ENCODE measurements at regions not wholly inside any gene's neighbourhood (a gene's known extent, or its start where the extent isn't known, plus 50 kb on each side); places are given as distances from the start of the nearest gene placed in this dataset.

- no peaks in the 10 kb centered on the region for H3K4me1 ChIP-seq (ENCODE audit: control insufficient read depth, insufficient read depth, low read length)
- ChIA-PET CTCF (no interaction called here), POLR2A (interaction anchor here (0.6 kb wide), 1 partner anchor 586 kb away, joined by 3 read pairs; no protein-coding TSS in a partner anchor)
- H3K4me3 ChIP-seq (ENCODE audit: low read depth, low read length) = no peak overlapping the region
- no peak overlapping the region for H3K27ac ChIP-seq (ENCODE audit: extremely low read depth, low read depth, low read length)
- no peak for TF ChIP-seq SCRT2 (tag by site-specific recombination; IDR thresholded peaks at IDR 0.05)
- TF ChIP-seq OVOL3 (tag by site-specific recombination; IDR thresholded peaks at IDR 0.05) = no peak
- TF ChIP-seq ZNF76 (tag by site-specific recombination; IDR thresholded peaks at IDR 0.05; ENCODE audit: borderline replicate concordance, low read depth) = no peak
- TF ChIP-seq ZNF18 (tag by site-specific recombination; IDR thresholded peaks at IDR 0.05) = no peak
- TF ChIP-seq ZNF664 (tag by site-specific recombination; IDR thresholded peaks at IDR 0.05) = no peak
- TF ChIP-seq ZNF404 (tag by site-specific recombination; IDR thresholded peaks at IDR 0.05) = no peak
- no peaks in the 10 kb centered on the region for H3K9me3 ChIP-seq (ENCODE audit: control insufficient read depth, insufficient read depth, low read depth, low read length)
- no peaks in the 10 kb centered on the region for H3K36me3 ChIP-seq (ENCODE audit: control insufficient read depth in 2 of 2, insufficient read depth in 1 of 2, low read length in 2 of 2)
Observed at GRCh38 chr7:51517187-51517586, 200.6 kb upstream of the COBL start.

GRCh38 chr7:51501620-51502019 is 185.0 kb upstream of the COBL start:
- no peak overlapping the region for H3K4me3 ChIP-seq (ENCODE audit: low read depth, low read length)
- TF ChIP-seq ZNF26 (tag by site-specific recombination; IDR thresholded peaks at IDR 0.05) = no peak
- no peak for TF ChIP-seq ZNF239 (tag by site-specific recombination; IDR thresholded peaks at IDR 0.05)
- TF ChIP-seq ZBTB10 (tag by site-specific recombination; IDR thresholded peaks at IDR 0.05) = no peak
- no peak for TF ChIP-seq ZNF514 (tag by site-specific recombination; IDR thresholded peaks at IDR 0.05)
- no peak for TF ChIP-seq ZNF211 (tag by site-specific recombination; IDR thresholded peaks at IDR 0.05; ENCODE audit: low read depth)
- no peak for TF ChIP-seq ZNF423 (tag by site-specific recombination; IDR thresholded peaks at IDR 0.05)
- TF ChIP-seq ZNF529 (tag by site-specific recombination; IDR thresholded peaks at IDR 0.05; ENCODE audit: insufficient replicate concordance) = no peak
- H3K4me1 ChIP-seq (ENCODE audit: control insufficient read depth, insufficient read depth, low read length) = no peaks in the 10 kb centered on the region
- no peak overlapping the region for H3K27ac ChIP-seq (ENCODE audit: extremely low read depth, low read depth, low read length)
- ChIA-PET POLR2A (no interaction called here), CTCF (no interaction called here)
- H3K36me3 ChIP-seq (ENCODE audit: control insufficient read depth in 2 of 2, insufficient read depth in 1 of 2, low read length in 2 of 2) = no peaks in the 10 kb centered on the region
- H3K9me3 ChIP-seq (ENCODE audit: control insufficient read depth, insufficient read depth, low read depth, low read length) = no peaks in the 10 kb centered on the region

- POLR2A ChIA-PET = no interaction called here
- H3K4me3 ChIP-seq (ENCODE audit: low read depth, low read length) = no peak overlapping the region
- H3K27ac ChIP-seq (ENCODE audit: extremely low read depth, low read depth, low read length) = no peak overlapping the region
- no peaks in the 10 kb centered on the region for H3K36me3 ChIP-seq (ENCODE audit: control insufficient read depth in 2 of 2, insufficient read depth in 1 of 2, low read length in 2 of 2)
- H3K4me1 ChIP-seq (ENCODE audit: control insufficient read depth, insufficient read depth, low read length) = no peaks in the 10 kb centered on the region
- CTCF ChIA-PET = no interaction called here
- no peaks in the 10 kb centered on the region for H3K9me3 ChIP-seq (ENCODE audit: control insufficient read depth, insufficient read depth, low read depth, low read length)
- TF ChIP-seq ZNF398 (tag by site-specific recombination; IDR thresholded peaks at IDR 0.05) (no peak), ZSCAN23 (tag by site-specific recombination; IDR thresholded peaks at IDR 0.05) (no peak), REST (tag by site-specific recombination; IDR thresholded peaks at IDR 0.05) (no peak), ZNF23 (tag by site-specific recombination; IDR thresholded peaks at IDR 0.05; ENCODE audit: borderline replicate concordance) (no peak), ZNF18 (tag by site-specific recombination; IDR thresholded peaks at IDR 0.05) (no peak), IKZF3 (tag by site-specific recombination; IDR thresholded peaks at IDR 0.05) (no peak), ZNF114 (tag by site-specific recombination; IDR thresholded peaks at IDR 0.05) (no peak)
Observed at GRCh38 chr7:51482976-51483375, 166.4 kb upstream of the COBL start.

Data from HEK293 (cell line).